K562 (cell line): ENCODE measurements at regions not wholly inside any gene's neighbourhood (a gene's known extent, or its start where the extent isn't known, plus 50 kb on each side); places are given as distances from the start of the nearest gene placed in this dataset.

Experiments
- EZH2 ChIP-seq: IDR thresholded peaks from 2 replicates; pipeline ENCODE4 v1.6.1; 2012; ENCODE audit warnings: low read depth, mild to moderate bottlenecking, inconsistent platforms, low read length, borderline replicate concordance
- NKRF ChIP-seq: fragments of 450-650 bp; IDR thresholded peaks from 2 replicates; pipeline ENCODE4 v1.6.1; 2016; ENCODE audit warnings: borderline replicate concordance

DNA sequence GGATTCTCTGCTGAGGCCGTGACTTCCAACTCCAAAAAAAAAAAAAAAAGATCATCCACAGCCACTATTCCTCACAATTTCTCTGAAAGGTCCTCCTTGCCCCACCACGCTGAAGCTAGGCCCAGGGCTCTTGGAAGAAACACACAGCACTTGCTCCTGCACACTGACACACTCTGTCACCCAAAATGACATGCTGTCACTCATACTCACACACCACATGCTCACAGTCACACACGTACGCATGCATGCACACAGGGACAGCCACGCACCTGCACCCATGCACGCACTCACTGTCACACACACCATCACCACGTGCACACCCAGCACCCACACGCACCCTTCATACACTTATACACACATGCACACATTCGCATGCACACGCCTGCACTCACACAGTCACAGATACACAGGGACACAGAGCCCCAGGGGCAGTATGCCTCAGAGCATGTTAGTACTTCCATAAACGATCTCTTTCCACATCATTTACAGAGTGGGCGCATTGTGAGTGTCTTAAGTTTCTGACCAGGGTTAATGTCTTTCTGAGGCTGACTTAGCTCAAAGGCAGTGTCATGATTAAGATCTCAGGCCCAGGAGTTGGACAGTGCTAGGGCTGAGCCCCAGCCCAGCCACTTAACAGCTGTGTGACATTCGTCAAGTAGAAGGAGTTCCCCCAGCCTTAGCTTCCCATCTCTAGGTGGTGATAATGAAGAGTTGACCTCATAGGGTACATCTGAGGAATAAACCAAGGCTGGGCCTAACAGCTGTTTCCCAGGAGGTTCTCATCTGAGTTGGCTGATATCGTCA is 93.4 kb downstream of the GLI2 start:
- TF ChIP-seq NKRF (no peak), EZH2 (no peak)
